GM12875 (cell line): ENCODE measurements at regions not wholly inside any gene's neighbourhood (a gene's known extent, or its start where the extent isn't known, plus 50 kb on each side); places are given as distances from the start of the nearest gene placed in this dataset.

Experiments used
- H3K4me3 ChIP-seq: one replicate; pipeline ENCODE4 v1.5.1; 2011; ENCODE audit warnings: low read depth, low read length, control low read depth
- CTCF ChIP-seq: IDR thresholded peaks from 2 replicates; pipeline ENCODE4 v1.5.1; 2011; ENCODE audit warnings: low read depth, mild to moderate bottlenecking, control low read depth, inconsistent platforms, low read length, moderate library complexity, borderline replicate concordance; ENCODE audit not compliant: insufficient read depth

- H3K4me3 ChIP-seq = no peak overlapping the region
- no peak for TF ChIP-seq CTCF
Measured at GRCh38 chr12:13697973-13698372, 283.4 kb downstream of the GRIN2B start.

- TF ChIP-seq CTCF = no peak
- no peak overlapping the region for H3K4me3 ChIP-seq
Measured at GRCh38 chr12:13695781-13696180, 285.6 kb downstream of the GRIN2B start.

- no peak for TF ChIP-seq CTCF
- no peak overlapping the region for H3K4me3 ChIP-seq
Measured at GRCh38 chr12:13692332-13692731, 289.1 kb downstream of the GRIN2B start.

- H3K4me3 ChIP-seq = no peak overlapping the region
- no peak for TF ChIP-seq CTCF
Measured at GRCh38 chr12:13691598-13691997, 289.8 kb downstream of the GRIN2B start.

- H3K4me3 ChIP-seq = no peak overlapping the region
- TF ChIP-seq CTCF = no peak
Measured at GRCh38 chr12:13687633-13688032, 293.8 kb downstream of the GRIN2B start.

- no peak for TF ChIP-seq CTCF
Measured at GRCh38 chr12:13686260-13686659, 295.1 kb downstream of the GRIN2B start.

GRCh38 chr12:13680916-13681315 is 300.5 kb downstream of the GRIN2B start:
- no peak overlapping the region for H3K4me3 ChIP-seq
- TF ChIP-seq CTCF = no peak

More at GRCh38 chr12:13686260-13686659, 295.1 kb downstream of the GRIN2B start:
- no peak overlapping the region for H3K4me3 ChIP-seq
